Esophagus muscularis mucosa (tissue), 4 donors: ENCODE measurements at regions not wholly inside any gene's neighbourhood (a gene's known extent, or its start where the extent isn't known, plus 50 kb on each side); places are given as distances from the start of the nearest gene placed in this dataset.

ENCODE experiments used
- DNase-seq: peaks from one replicate; pipeline ENCODE4 v3.0.0-alpha.2; 2017; ENCODE audit errors: extremely low spot score
- H3K27ac ChIP-seq, 4 donors: fragments of 200-600 bp; sonication (generic); replicated peaks in 1 of 4; 1 replicate in 3 of 4; 2 replicates in 1 of 4; pipeline ENCODE4 v1.5.1; 2016 to 2019; ENCODE audit warnings: mild to moderate bottlenecking in 1 of 4
- H3K27me3 ChIP-seq, 4 donors: fragments of 200-600 bp; sonication (generic); one replicate each; pipeline versions ENCODE4 v1.5.1 to v1.6.0; 2016 to 2019
- H3K36me3 ChIP-seq, 4 donors: fragments of 200-600 bp; sonication (generic); one replicate each; pipeline ENCODE4 v1.5.1; 2016 to 2019
- H3K4me1 ChIP-seq, 4 donors: fragments of 200-600 bp; sonication (generic); one replicate each; pipeline ENCODE4 v1.5.1; 2016 to 2019
- H3K4me3 ChIP-seq, 4 donors: fragments of 200-600 bp; sonication (generic); 1 replicate in 2 of 4; 2 replicates in 2 of 4; pipeline ENCODE4 v1.5.1; 2016 to 2019; ENCODE audit warnings: mild to moderate bottlenecking in 4 of 4, moderate library complexity in 1 of 4
- H3K9me3 ChIP-seq, 4 donors: fragments of 200-600 bp; sonication (generic); 1 replicate in 3 of 4; 2 replicates in 1 of 4; pipeline ENCODE4 v1.5.1; 2016 to 2019
- EP300 ChIP-seq: sonication (generic); formaldehyde crosslinking; IDR thresholded peaks from one replicate; pipeline ENCODE4 v1.6.1; 2017; ENCODE audit warnings: antibody characterized with exemption
- POLR2A ChIP-seq: fragments of 450-650 bp; IDR thresholded peaks from one replicate; pipeline ENCODE4 v1.6.1; 2017; ENCODE audit warnings: antibody characterized with exemption, moderate library complexity, mild to moderate bottlenecking, low read depth
- POLR2AphosphoS5 ChIP-seq, 2 donors: sonication (generic); formaldehyde crosslinking; IDR thresholded peaks; one replicate each; pipeline ENCODE4 v1.6.1; 2017; ENCODE audit warnings: antibody characterized with exemption in 2 of 2
- WGBS: methylation state at CpG from one replicate; pipeline ENCODE4 v1.1.5; 2018; 5-methylcytosine and 5-hydroxymethylcytosine counted together
- intact Hi-C: fragments of 100-400 bp; cut with DNase I; formaldehyde crosslinking; loops from one replicate; pipeline ENCODE4 v1.15.1; 2023
- TF ChIP-seq, protein P1 (sequence below), 3 experiments: fragments of 200-600 bp in 2 of 3; fragments of 450-650 bp in 1 of 3; sonication (generic) in 2 of 3; IDR thresholded peaks; one replicate each; pipeline ENCODE4 v1.5.1; 2017 to 2019; ENCODE audit warnings: antibody characterized with exemption in 3 of 3, mild to moderate bottlenecking in 2 of 3, moderate library complexity in 1 of 3

DNA sequence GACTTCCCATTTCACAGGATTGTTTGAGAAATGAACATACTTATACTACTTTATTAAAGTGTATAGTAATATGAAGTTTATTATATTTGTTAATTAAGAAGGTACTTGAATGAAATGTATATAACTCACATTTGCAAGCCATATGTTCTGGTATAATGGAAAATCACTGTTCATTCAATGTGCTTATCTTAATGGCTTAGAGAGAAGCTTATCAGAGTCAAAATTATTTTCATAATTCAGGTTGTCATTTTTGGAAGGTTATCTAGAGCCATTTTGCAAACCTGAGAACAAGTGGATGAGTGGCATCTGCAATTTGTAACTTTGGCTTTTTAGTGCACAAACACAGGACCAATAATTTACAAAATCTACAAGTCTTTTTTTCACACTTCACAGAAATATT, 621.0 kb downstream of the ARL4A start:
- TF ChIP-seq, protein P1, sequence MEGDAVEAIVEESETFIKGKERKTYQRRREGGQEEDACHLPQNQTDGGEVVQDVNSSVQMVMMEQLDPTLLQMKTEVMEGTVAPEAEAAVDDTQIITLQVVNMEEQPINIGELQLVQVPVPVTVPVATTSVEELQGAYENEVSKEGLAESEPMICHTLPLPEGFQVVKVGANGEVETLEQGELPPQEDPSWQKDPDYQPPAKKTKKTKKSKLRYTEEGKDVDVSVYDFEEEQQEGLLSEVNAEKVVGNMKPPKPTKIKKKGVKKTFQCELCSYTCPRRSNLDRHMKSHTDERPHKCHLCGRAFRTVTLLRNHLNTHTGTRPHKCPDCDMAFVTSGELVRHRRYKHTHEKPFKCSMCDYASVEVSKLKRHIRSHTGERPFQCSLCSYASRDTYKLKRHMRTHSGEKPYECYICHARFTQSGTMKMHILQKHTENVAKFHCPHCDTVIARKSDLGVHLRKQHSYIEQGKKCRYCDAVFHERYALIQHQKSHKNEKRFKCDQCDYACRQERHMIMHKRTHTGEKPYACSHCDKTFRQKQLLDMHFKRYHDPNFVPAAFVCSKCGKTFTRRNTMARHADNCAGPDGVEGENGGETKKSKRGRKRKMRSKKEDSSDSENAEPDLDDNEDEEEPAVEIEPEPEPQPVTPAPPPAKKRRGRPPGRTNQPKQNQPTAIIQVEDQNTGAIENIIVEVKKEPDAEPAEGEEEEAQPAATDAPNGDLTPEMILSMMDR (IDR thresholded peaks at IDR 0.05), result no peak
- TF ChIP-seq POLR2AphosphoS5 (IDR thresholded peaks at IDR 0.05) (no peak), POLR2A (no peak), EP300 (no peak)
- Histone ChIP-seq H3K9me3 (no peaks in the 10 kb centered on the region), H3K27me3 (no peaks in the 10 kb centered on the region), H3K27ac (no peak overlapping the region), H3K4me1 (no peaks in the 10 kb centered on the region), H3K36me3 (no peaks in the 10 kb centered on the region), H3K4me3 (no peak overlapping the region)
- no peak for DNase-seq
- intact Hi-C loops, result no loop called here

DNA sequence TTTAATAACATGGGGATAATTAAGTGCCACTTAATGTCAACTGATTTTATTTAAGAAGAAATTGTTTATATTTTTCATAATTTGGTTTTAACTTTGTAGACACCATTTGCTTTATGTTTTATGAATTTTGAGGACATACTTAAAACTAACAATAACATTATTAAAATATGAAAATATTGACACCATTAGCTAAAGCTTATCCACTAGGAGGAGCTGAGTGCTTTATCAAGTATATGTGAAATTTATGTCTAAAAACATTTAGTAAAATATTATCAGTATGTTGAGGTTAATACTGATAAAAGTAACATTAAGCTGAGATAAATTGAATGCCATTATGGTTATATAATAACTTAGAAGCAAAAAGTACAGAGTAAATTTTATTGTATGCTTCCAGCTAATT, 622.1 kb downstream of the ARL4A start:
- TF ChIP-seq, protein P1 (IDR thresholded peaks at IDR 0.05), result no peak
- TF ChIP-seq EP300 (no peak), POLR2A (no peak), POLR2AphosphoS5 (IDR thresholded peaks at IDR 0.05) (no peak)
- H3K27me3 ChIP-seq, result no peaks in the 10 kb centered on the region
- H3K36me3 ChIP-seq, result no peaks in the 10 kb centered on the region
- intact Hi-C loops, result no loop called here
- H3K9me3 ChIP-seq, result no peaks in the 10 kb centered on the region
- DNase-seq, result no peak
- H3K27ac ChIP-seq, result no peak overlapping the region
- H3K4me3 ChIP-seq, result no peak overlapping the region
- H3K4me1 ChIP-seq, result no peaks in the 10 kb centered on the region

- Histone ChIP-seq H3K4me1 (no peaks in the 10 kb centered on the region), H3K9me3 (no peaks in the 10 kb centered on the region), H3K36me3 (no peaks in the 10 kb centered on the region), H3K4me3 (no peak overlapping the region), H3K27ac (no peak overlapping the region), H3K27me3 (no peaks in the 10 kb centered on the region)
- no peak for DNase-seq
- WGBS, result 87% methylated on average over 5 of the region's 5 CpGs
- TF ChIP-seq POLR2AphosphoS5 (IDR thresholded peaks at IDR 0.05) (no peak), POLR2A (no peak), EP300 (no peak)
- TF ChIP-seq, protein P1 (IDR thresholded peaks at IDR 0.05), result no peak
- intact Hi-C loops, result no loop called here
Observed at GRCh38 chr7:13312307-13312706, 624.9 kb downstream of the ARL4A start.

DNA sequence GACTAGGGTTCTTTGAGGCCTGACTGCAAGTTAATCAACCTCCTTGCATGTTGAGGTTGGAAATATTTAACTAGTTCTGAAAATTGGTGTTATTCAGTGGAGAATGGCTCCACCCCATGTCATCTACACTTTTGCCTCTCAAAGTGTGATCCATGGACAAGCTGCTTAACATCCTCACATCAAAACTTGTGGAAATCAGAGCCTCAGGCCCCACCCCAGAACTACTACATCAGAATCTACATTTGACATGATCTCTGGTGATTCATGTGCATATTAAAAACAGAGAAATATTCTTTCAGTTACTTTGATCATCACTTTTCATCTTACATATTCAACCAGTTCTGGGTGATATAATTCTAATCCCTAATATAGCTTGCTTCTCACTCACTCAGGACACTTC, 632.9 kb downstream of the ARL4A start:
- no peak for DNase-seq
- Histone ChIP-seq H3K4me3 (no peak overlapping the region), H3K4me1 (peaks cover 0 to 6% (median 2%) of the 10 kb centered on the region in 4 donors), H3K9me3 (no peaks in the 10 kb centered on the region), H3K36me3 (no peaks in the 10 kb centered on the region), H3K27ac (no peak overlapping the region), H3K27me3 (no peaks in the 10 kb centered on the region)
- TF ChIP-seq POLR2AphosphoS5 (IDR thresholded peaks at IDR 0.05) (no peak), EP300 (no peak)
- intact Hi-C loops, result no loop called here

DNA sequence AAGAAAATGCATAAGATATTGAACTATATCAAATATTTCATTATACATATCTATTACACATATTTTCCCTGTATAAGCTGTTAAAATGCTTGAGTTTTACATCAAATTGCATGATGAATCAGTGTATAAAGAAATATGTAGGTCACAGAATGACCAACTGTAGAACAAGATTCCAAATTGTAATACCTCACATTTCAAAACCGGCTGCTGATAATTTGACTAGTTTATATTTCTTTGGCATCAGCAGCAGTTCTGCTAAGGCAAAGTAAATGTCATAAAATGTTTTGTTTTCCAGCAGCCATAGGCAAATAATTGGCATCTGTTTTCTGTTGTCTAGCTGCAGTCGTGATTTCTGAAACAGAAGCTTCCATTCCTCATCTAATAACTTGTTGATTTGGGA, 633.9 kb downstream of the ARL4A start:
- H3K27ac ChIP-seq, result no peak overlapping the region
- WGBS, result 37% methylated on average over 2 of the region's 2 CpGs
- DNase-seq, result no peak
- peaks cover 0 to 6% (median 2%) of the 10 kb centered on the region in 4 donors for H3K4me1 ChIP-seq
- H3K27me3 ChIP-seq, result no peaks in the 10 kb centered on the region
- peaks cover 0 to 3% (median 0%) of the 10 kb centered on the region in 4 donors for H3K9me3 ChIP-seq
- TF ChIP-seq EP300 (no peak), POLR2A (no peak), POLR2AphosphoS5 (IDR thresholded peaks at IDR 0.05) (no peak)
- TF ChIP-seq, protein P1 (IDR thresholded peaks at IDR 0.05), result no peak
- no peaks in the 10 kb centered on the region for H3K36me3 ChIP-seq
- H3K4me3 ChIP-seq, result no peak overlapping the region
- intact Hi-C loops, result no loop called here
